Natural killer cell (primary cell): ENCODE measurements at regions not wholly inside any gene's neighbourhood (a gene's known extent, or its start where the extent isn't known, plus 50 kb on each side); places are given as distances from the start of the nearest gene placed in this dataset.

ENCODE experiments used
- ATAC-seq, 3 donors: fragments of 150-1000 bp in 2 of 3; fragments of 200-7000 bp in 1 of 3; cut with Tn5 transposase; 1 replicate in 1 of 3; 2 replicates in 2 of 3; pipeline ENCODE4 v1.10.0; 2021; ENCODE audit warnings: mild to moderate bottlenecking in 2 of 3, moderate library complexity in 2 of 3
- DNase-seq, 2 donors: peaks; one replicate each; pipeline versions ENCODE4 v3.0.0 to v3.0.0-alpha.2; 2013 to 2021; ENCODE audit warnings: mixed read lengths in 1 of 2
- H3K27ac ChIP-seq: one replicate; pipeline ENCODE4 v1.5.1; 2013; ENCODE audit warnings: mild to moderate bottlenecking, low read length
- H3K27me3 ChIP-seq: one replicate; pipeline ENCODE4 v1.6.1; 2013; ENCODE audit warnings: low read length; ENCODE audit not compliant: control insufficient read depth, insufficient read depth
- H3K36me3 ChIP-seq: one replicate; pipeline ENCODE4 v1.6.1; 2013; ENCODE audit warnings: low read length; ENCODE audit not compliant: control insufficient read depth, insufficient read depth
- H3K4me1 ChIP-seq: one replicate; pipeline ENCODE4 v1.6.1; 2013; ENCODE audit warnings: low read length; ENCODE audit not compliant: control insufficient read depth, insufficient read depth
- H3K4me3 ChIP-seq: one replicate; pipeline ENCODE4 v1.5.1; 2013; ENCODE audit warnings: low read length
- H3K9me3 ChIP-seq: one replicate; pipeline ENCODE4 v1.6.1; 2013; ENCODE audit warnings: low read length; ENCODE audit not compliant: control insufficient read depth, insufficient read depth
- H3K27ac Mint-ChIP-seq, 2 donors: one replicate each; pipeline ENCODE4 v1.8.0; 2022; ENCODE audit warnings: mild to moderate bottlenecking in 2 of 2, mixed read lengths in 2 of 2, moderate library complexity in 1 of 2
- H3K27me3 Mint-ChIP-seq, 2 donors: one replicate each; pipeline ENCODE4 v1.8.0; 2022; ENCODE audit warnings: low read depth in 2 of 2, mixed read lengths in 2 of 2
- H3K36me3 Mint-ChIP-seq: one replicate; pipeline ENCODE4 v1.8.0; 2022; ENCODE audit warnings: mixed read lengths
- H3K4me1 Mint-ChIP-seq, 2 donors: one replicate each; pipeline ENCODE4 v1.8.0; 2022; ENCODE audit warnings: mixed read lengths in 2 of 2
- H3K4me3 Mint-ChIP-seq: one replicate; pipeline ENCODE4 v1.8.0; 2022; ENCODE audit warnings: mild to moderate bottlenecking, moderate library complexity, mixed read lengths
- H3K9me3 Mint-ChIP-seq, 2 donors: one replicate each; pipeline ENCODE4 v1.8.0; 2022; ENCODE audit warnings: mixed read lengths in 2 of 2
- WGBS: methylation state at CpG from one replicate; pipeline ENCODE4 v1.1.7; 2013; ENCODE audit warnings: missing lambda C conversion rate; ENCODE audit not compliant: insufficient coverage; 5-methylcytosine and 5-hydroxymethylcytosine counted together
- intact Hi-C: fragments of 100-400 bp; cut with micrococcal nuclease; formaldehyde crosslinking; loops from one replicate; pipeline ENCODE4 v1.14.2; 2022
- TF ChIP-seq, protein P1 (sequence below): fragments of 200-600 bp; IDR thresholded peaks from one replicate; pipeline ENCODE4 v1.8.0; 2022; ENCODE audit warnings: antibody characterized with exemption

DNA sequence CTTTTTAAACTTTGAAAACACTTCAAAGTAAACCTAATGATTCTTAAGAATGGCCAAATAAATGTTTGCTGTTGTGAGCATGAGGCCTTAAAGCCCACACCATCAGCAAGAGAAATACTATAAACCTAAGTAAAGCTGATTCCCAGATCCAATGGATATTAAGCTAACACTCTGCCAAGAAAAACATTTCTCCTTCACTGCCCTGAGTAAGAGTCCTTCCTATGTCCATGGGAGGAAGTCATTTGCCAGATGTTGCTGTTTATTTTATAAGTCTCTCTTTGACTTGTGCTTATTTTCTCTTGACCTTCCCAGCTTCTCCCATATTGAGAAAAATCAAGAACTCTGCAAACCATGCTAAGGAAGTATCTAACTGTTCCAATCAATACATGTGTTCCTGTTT is 154.3 kb upstream of the EDNRA start:
- Histone ChIP-seq H3K4me3 (no peak overlapping the region), H3K9me3 (no peaks in the 10 kb centered on the region), H3K4me1 (no peaks in the 10 kb centered on the region), H3K27me3 (no peaks in the 10 kb centered on the region), H3K27ac (no peak overlapping the region), H3K36me3 (no peaks in the 10 kb centered on the region)
- ATAC-seq (no peak), DNase-seq (no peak)
- intact Hi-C loops, result no loop called here
- Mint-ChIP-seq H3K9me3 (no peaks in the 10 kb centered on the region), H3K27ac (no peak overlapping the region), H3K27me3 (no peaks in the 10 kb centered on the region), H3K36me3 (no peaks in the 10 kb centered on the region), H3K4me3 (no peak overlapping the region), H3K4me1 (no peaks in the 10 kb centered on the region)
- TF ChIP-seq, protein P1, sequence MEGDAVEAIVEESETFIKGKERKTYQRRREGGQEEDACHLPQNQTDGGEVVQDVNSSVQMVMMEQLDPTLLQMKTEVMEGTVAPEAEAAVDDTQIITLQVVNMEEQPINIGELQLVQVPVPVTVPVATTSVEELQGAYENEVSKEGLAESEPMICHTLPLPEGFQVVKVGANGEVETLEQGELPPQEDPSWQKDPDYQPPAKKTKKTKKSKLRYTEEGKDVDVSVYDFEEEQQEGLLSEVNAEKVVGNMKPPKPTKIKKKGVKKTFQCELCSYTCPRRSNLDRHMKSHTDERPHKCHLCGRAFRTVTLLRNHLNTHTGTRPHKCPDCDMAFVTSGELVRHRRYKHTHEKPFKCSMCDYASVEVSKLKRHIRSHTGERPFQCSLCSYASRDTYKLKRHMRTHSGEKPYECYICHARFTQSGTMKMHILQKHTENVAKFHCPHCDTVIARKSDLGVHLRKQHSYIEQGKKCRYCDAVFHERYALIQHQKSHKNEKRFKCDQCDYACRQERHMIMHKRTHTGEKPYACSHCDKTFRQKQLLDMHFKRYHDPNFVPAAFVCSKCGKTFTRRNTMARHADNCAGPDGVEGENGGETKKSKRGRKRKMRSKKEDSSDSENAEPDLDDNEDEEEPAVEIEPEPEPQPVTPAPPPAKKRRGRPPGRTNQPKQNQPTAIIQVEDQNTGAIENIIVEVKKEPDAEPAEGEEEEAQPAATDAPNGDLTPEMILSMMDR, result no peak

DNA sequence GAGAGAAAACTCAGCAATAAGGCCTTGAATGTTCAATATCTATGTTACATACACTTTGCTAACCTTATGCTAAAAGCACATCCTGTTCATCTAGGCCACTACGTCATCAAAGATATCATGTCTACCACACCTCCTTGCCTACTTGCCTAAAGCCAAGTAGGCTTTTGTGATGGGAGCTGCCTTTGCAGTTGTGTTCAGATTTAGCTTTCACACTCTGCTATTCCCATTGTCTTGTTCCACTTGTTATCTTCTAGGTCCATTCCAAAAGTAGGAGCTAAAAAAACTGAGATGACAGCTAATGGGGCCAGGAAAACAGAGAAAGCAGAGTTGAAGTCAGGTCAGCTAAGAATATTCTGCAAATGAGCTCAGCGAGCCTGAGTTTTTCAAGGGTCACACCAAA is 153.6 kb upstream of the EDNRA start:
- TF ChIP-seq, protein P1, result no peak
- Histone ChIP-seq H3K4me3 (no peak overlapping the region), H3K4me1 (no peaks in the 10 kb centered on the region), H3K9me3 (no peaks in the 10 kb centered on the region), H3K36me3 (no peaks in the 10 kb centered on the region), H3K27me3 (no peaks in the 10 kb centered on the region), H3K27ac (no peak overlapping the region)
- intact Hi-C loops, result no loop called here
- no peak for DNase-seq
- no peak for ATAC-seq
- H3K27me3 Mint-ChIP-seq, result no peaks in the 10 kb centered on the region
- 90% methylated on average over 2 of the region's 2 CpGs for WGBS
- no peak overlapping the region for H3K4me3 Mint-ChIP-seq
- no peaks in the 10 kb centered on the region for H3K4me1 Mint-ChIP-seq
- H3K36me3 Mint-ChIP-seq, result no peaks in the 10 kb centered on the region
- H3K27ac Mint-ChIP-seq, result no peak overlapping the region
- no peaks in the 10 kb centered on the region for H3K9me3 Mint-ChIP-seq

DNA sequence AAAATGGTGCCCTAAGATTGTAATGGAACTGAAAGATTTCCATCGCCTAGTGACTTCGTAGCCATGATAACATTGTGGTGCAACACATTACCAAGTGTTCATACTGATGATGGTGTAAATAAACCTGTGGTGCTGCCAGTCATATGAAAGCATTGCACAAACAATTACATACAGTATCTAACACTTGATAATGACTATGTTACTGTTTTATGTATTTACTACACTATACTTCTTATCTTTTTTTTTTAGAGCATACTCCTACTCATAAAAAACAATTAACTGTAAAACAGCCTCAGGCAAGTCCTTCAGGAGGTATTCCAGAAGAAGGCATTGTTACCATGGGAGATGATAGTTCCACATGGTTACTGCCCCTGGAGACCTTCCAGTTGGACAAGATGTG is 152.7 kb upstream of the EDNRA start:
- Mint-ChIP-seq H3K27ac (no peak overlapping the region), H3K36me3 (no peaks in the 10 kb centered on the region), H3K9me3 (no peaks in the 10 kb centered on the region), H3K4me3 (no peak overlapping the region), H3K4me1 (no peaks in the 10 kb centered on the region), H3K27me3 (no peaks in the 10 kb centered on the region)
- Histone ChIP-seq H3K27me3 (no peaks in the 10 kb centered on the region), H3K4me1 (no peaks in the 10 kb centered on the region), H3K36me3 (no peaks in the 10 kb centered on the region), H3K9me3 (no peaks in the 10 kb centered on the region), H3K4me3 (no peak overlapping the region), H3K27ac (no peak overlapping the region)
- intact Hi-C loops, result no loop called here
- ATAC-seq (no peak), DNase-seq (no peak)
- TF ChIP-seq, protein P1, result no peak
- WGBS, result no CpG with 5 or more reads among the region's 2 CpGs

DNA sequence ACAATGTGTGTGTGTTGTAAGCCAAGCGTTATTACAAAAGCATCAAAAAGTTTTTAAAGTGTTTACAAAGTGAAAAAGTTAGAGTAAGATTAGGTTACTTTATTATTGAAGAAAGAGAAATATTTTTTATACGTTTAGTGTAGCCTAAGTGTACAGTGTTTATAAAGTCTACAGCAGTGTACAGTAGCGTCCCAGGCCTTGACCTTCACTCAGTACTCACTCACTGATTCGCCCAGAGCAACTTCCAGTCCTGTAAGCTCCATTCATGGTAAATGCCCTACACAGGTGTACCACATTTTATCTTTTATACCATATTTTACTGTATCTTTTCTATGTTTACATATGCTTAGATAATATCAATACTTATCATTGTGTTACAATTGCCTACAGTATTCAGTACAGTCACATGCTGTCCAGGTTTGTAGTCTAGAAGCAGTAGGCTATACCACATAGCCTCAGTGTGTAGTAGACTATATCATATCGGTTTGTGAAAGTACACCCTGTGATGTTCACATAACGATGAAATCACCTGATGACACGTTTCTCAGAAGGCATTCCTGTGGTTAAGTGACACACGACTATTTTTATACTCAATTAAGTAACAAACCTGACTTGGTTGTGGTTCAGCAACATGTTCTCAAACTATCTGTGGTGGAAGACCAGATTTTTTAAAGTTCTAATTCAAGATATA is 152.0 kb upstream of the EDNRA start:
- Histone ChIP-seq H3K27ac (no peak overlapping the region), H3K4me3 (no peak overlapping the region), H3K36me3 (no peaks in the 10 kb centered on the region), H3K27me3 (no peaks in the 10 kb centered on the region), H3K9me3 (no peaks in the 10 kb centered on the region), H3K4me1 (no peaks in the 10 kb centered on the region)
- intact Hi-C loops, result no loop called here
- no peak for DNase-seq
- 89% methylated on average over 8 of the region's 8 CpGs for WGBS
- H3K4me1 Mint-ChIP-seq, result no peaks in the 10 kb centered on the region
- no peaks in the 10 kb centered on the region for H3K9me3 Mint-ChIP-seq
- no peak overlapping the region for H3K27ac Mint-ChIP-seq
- TF ChIP-seq, protein P1, result no peak
- H3K27me3 Mint-ChIP-seq, result no peaks in the 10 kb centered on the region
- no peak for ATAC-seq
- H3K4me3 Mint-ChIP-seq, result no peak overlapping the region
- no peaks in the 10 kb centered on the region for H3K36me3 Mint-ChIP-seq
